Nephron progenitor cell (in vitro differentiated cells): ENCODE measurements at regions not wholly inside any gene's neighbourhood (a gene's known extent, or its start where the extent isn't known, plus 50 kb on each side); places are given as distances from the start of the nearest gene placed in this dataset.

Experiments
- DNase-seq: peaks from one replicate; pipeline ENCODE4 v3.0.0; 2021
- H3K27ac Mint-ChIP-seq: 2 replicates; pipeline ENCODE4 v1.8.0; 2021; ENCODE audit warnings: mild to moderate bottlenecking, moderate library complexity, mixed read lengths
- H3K27me3 Mint-ChIP-seq: 2 replicates; pipeline ENCODE4 v1.8.0; 2021; ENCODE audit warnings: mild to moderate bottlenecking, low read depth, mixed read lengths; ENCODE audit not compliant: poor library complexity
- H3K36me3 Mint-ChIP-seq: 2 replicates; pipeline ENCODE4 v1.8.0; 2021; ENCODE audit warnings: low read depth, mixed read lengths
- H3K4me1 Mint-ChIP-seq: 2 replicates; pipeline ENCODE4 v1.8.0; 2021; ENCODE audit warnings: mixed read lengths
- H3K4me3 Mint-ChIP-seq: 2 replicates; pipeline ENCODE4 v1.8.0; 2021; ENCODE audit warnings: mild to moderate bottlenecking, moderate library complexity, mixed read lengths
- H3K9me3 Mint-ChIP-seq: 2 replicates; pipeline ENCODE4 v1.8.0; 2021; ENCODE audit warnings: mild to moderate bottlenecking, moderate library complexity, mixed read lengths
- CTCF ChIP-seq: fragments of 200-600 bp; sonication (generic); IDR thresholded peaks from 2 replicates; pipeline ENCODE4 v1.5.0; 2021; ENCODE audit warnings: antibody characterized with exemption

- H3K27ac Mint-ChIP-seq, result no peak overlapping the region
- no peak for DNase-seq
- H3K4me1 Mint-ChIP-seq, result no peaks in the 10 kb centered on the region
- no peaks in the 10 kb centered on the region for H3K36me3 Mint-ChIP-seq
- no peak overlapping the region for H3K4me3 Mint-ChIP-seq
- no peaks in the 10 kb centered on the region for H3K9me3 Mint-ChIP-seq
- no peaks in the 10 kb centered on the region for H3K27me3 Mint-ChIP-seq
- TF ChIP-seq CTCF, result no peak
These were observed 67.6 kb downstream of the HTR1A start for GRCh38 chr5:63894690-63895089.

DNA sequence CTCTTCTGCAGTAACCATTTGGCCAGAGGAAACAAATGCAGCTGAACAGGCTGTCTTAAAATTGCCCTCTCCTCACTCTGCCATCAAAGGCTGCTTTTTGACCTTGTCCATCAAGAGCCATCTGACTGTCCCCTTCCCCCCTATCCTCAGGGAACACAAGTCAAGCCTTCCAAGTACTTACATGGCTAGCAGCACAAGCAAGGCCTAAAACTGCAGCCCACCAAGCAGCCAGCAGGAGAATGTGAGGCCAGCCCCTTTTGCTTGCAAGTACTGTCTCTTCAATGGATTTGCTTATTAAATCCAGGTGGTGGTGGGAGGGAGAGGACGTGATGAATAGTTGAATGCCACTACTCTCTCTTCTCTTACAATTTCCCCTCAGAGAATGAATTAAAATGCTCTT lies 83.5 kb downstream of the HTR1A start:
- H3K27ac Mint-ChIP-seq, result no peak overlapping the region
- no peak for TF ChIP-seq CTCF
- no peaks in the 10 kb centered on the region for H3K27me3 Mint-ChIP-seq
- H3K4me1 Mint-ChIP-seq, result peaks cover 7% of the 10 kb centered on the region
- no peaks in the 10 kb centered on the region for H3K36me3 Mint-ChIP-seq
- H3K4me3 Mint-ChIP-seq, result no peak overlapping the region
- no peaks in the 10 kb centered on the region for H3K9me3 Mint-ChIP-seq
- no peak for DNase-seq

GRCh38 chr5:63877961-63878360 lies 84.3 kb downstream of the HTR1A start:
- no peak for TF ChIP-seq CTCF
- Mint-ChIP-seq H3K27ac (no peak overlapping the region), H3K4me1 (peaks cover 7% of the 10 kb centered on the region), H3K4me3 (no peak overlapping the region), H3K9me3 (no peaks in the 10 kb centered on the region), H3K36me3 (no peaks in the 10 kb centered on the region), H3K27me3 (no peaks in the 10 kb centered on the region)
- no peak for DNase-seq

- Mint-ChIP-seq H3K27ac (no peak overlapping the region), H3K9me3 (peaks cover 27% of the 10 kb centered on the region), H3K4me3 (no peak overlapping the region), H3K4me1 (no peaks in the 10 kb centered on the region), H3K36me3 (peaks cover 4% of the 10 kb centered on the region), H3K27me3 (peaks cover 3% of the 10 kb centered on the region)
- DNase-seq, result no peak
- no peak for TF ChIP-seq CTCF
These were observed 101.9 kb downstream of the HTR1A start for GRCh38 chr5:63860379-63860778.

DNA sequence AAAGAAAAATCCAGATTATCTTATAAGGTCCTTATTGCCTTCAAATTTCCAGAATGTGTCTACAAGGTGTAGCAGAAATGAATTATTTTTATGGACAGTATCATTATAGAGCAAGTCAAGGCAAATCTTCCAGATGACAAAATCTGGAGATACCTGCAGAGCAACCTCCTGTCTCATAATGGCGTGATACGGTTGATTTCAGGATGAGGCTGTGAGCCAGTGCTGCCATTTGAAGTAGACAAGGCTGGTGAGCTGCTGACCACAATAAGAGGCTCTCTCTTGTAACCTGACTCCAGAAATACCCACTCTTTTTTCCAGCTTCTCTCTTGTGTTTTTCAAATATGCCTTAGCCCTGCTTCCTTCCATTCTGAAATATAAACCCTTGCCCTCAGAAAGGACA lies 108.2 kb downstream of the HTR1A start:
- H3K36me3 Mint-ChIP-seq, result peaks cover under 1% of the 10 kb centered on the region
- peaks cover 1% of the 10 kb centered on the region for H3K9me3 Mint-ChIP-seq
- no peak for DNase-seq
- TF ChIP-seq CTCF, result no peak
- no peaks in the 10 kb centered on the region for H3K4me1 Mint-ChIP-seq
- no peak overlapping the region for H3K27ac Mint-ChIP-seq
- H3K4me3 Mint-ChIP-seq, result no peak overlapping the region
- H3K27me3 Mint-ChIP-seq, result peaks cover 7% of the 10 kb centered on the region

GRCh38 chr5:63843190-63843589 lies 119.1 kb downstream of the HTR1A start:
- Mint-ChIP-seq H3K27me3 (no peaks in the 10 kb centered on the region), H3K27ac (no peak overlapping the region), H3K9me3 (no peaks in the 10 kb centered on the region), H3K4me3 (no peak overlapping the region), H3K4me1 (no peaks in the 10 kb centered on the region), H3K36me3 (no peaks in the 10 kb centered on the region)
- no peak for DNase-seq
- TF ChIP-seq CTCF, result no peak
